HepG2 (cell line): ENCODE measurements at regions not wholly inside any gene's neighbourhood (a gene's known extent, or its start where the extent isn't known, plus 50 kb on each side); places are given as distances from the start of the nearest gene placed in this dataset.

Source experiments
- ATAC-seq: fragments of 200-7000 bp; cut with Tn5 transposase; 3 replicates; pipeline ENCODE4 v1.9.1; 2020; ENCODE audit warnings: mild to moderate bottlenecking, moderate library complexity
- BruUV-seq: library from RNA; stranded (reverse); fragments of 400-500 nt; replicated peaks from 2 replicates; lab custom pipeline; 2021; lab: Mats Ljungman, UMichigan
- CTCF ChIA-PET: fragments of 300-600 bp; formaldehyde crosslinking; extraction: SDS; loops from one replicate; lab custom pipeline; 2021; ENCODE audit warnings: low total read pairs, inconsistent platforms, low intra/inter-chr PET ratio; lab: Yijun Ruan, JAX
- POLR2A ChIA-PET: fragments of 350-600 bp; sonication (Branson Sonifier 250); formaldehyde crosslinking; loops from one replicate; lab custom pipeline; 2020; ENCODE audit warnings: antibody characterized with exemption, inconsistent platforms; lab: Yijun Ruan, JAX
- DNase-seq: peaks from one replicate; pipeline ENCODE4 v3.0.0-alpha.2; 2015; ENCODE audit warnings: low spot score
- FAIRE-seq: peaks from 3 replicates; lab custom pipeline; 2011; peaks lifted over from hg19 to GRCh38; lab: Jason Lieb, UNC
- H2AFZ ChIP-seq: one replicate; pipeline ENCODE4 v1.6.1; 2011; ENCODE audit warnings: low read length, inconsistent platforms
- H3K27ac ChIP-seq: fragments of 300-600 bp; 3 replicates; pipeline ENCODE4 v1.8.0; 2011; ENCODE audit warnings: mixed run types, mild to moderate bottlenecking, mixed read lengths, low read length, inconsistent platforms; ENCODE audit not compliant: insufficient read depth; ENCODE audit errors: extremely low read length
- H3K27me3 ChIP-seq, 2 experiments: fragments of 200-600 bp in 1 of 2; 2 replicates in 1 of 2; 3 replicates in 1 of 2; pipeline versions ENCODE4 v1.6.0 to v1.8.0; 2011; ENCODE audit warnings: low read length in 2 of 2, mild to moderate bottlenecking in 2 of 2, moderate library complexity in 2 of 2, inconsistent platforms in 1 of 2; ENCODE audit not compliant: insufficient read depth in 2 of 2, control insufficient read depth in 1 of 2
- H3K36me3 ChIP-seq, 2 experiments: fragments of 200-600 bp in 1 of 2; replicated peaks in 1 of 2; 2 replicates in 1 of 2; 3 replicates in 1 of 2; pipeline versions ENCODE4 v1.5.1 to v1.8.0; 2011; ENCODE audit warnings: low read length in 2 of 2, inconsistent platforms in 1 of 2; ENCODE audit not compliant: insufficient read depth in 2 of 2, control insufficient read depth in 1 of 2
- H3K4me1 ChIP-seq: 2 replicates; pipeline ENCODE4 v1.5.1; 2012; ENCODE audit warnings: low read length, inconsistent platforms; ENCODE audit not compliant: insufficient read depth
- H3K4me2 ChIP-seq: 2 replicates; pipeline ENCODE4 v1.6.0; 2011; ENCODE audit warnings: low read depth, low read length, inconsistent platforms
- H3K4me3 ChIP-seq, 3 experiments: fragments of 200-600 bp in 1 of 3; sonication (generic), shearing (Covaris generic) in 1 of 3; replicated peaks in 1 of 3; 2 replicates each; pipeline ENCODE4 v1.5.1; 2011 to 2016; ENCODE audit warnings: low read length in 3 of 3, inconsistent platforms in 2 of 3, low read depth in 2 of 3, mild to moderate bottlenecking in 2 of 3, control low read depth in 1 of 3, mixed read lengths in 1 of 3; ENCODE audit not compliant: insufficient read depth in 1 of 3
- H3K79me2 ChIP-seq: one replicate; pipeline ENCODE4 v1.6.1; 2011; ENCODE audit warnings: low read length, inconsistent platforms; ENCODE audit not compliant: insufficient read depth
- H3K9ac ChIP-seq: 2 replicates; pipeline ENCODE4 v1.6.0; 2011; ENCODE audit warnings: mild to moderate bottlenecking, low read depth, low read length, inconsistent platforms; ENCODE audit not compliant: insufficient read depth
- H3K9me3 ChIP-seq: 2 replicates; pipeline ENCODE4 v1.5.1; 2012; ENCODE audit warnings: mild to moderate bottlenecking, low read length
- H4K20me1 ChIP-seq: 2 replicates; pipeline ENCODE4 v1.6.0; 2011; ENCODE audit warnings: inconsistent platforms, mild to moderate bottlenecking, low read length, moderate library complexity; ENCODE audit not compliant: insufficient read depth
- ARHGAP35 ChIP-seq: sonication (generic); formaldehyde crosslinking; IDR thresholded peaks from 2 replicates; pipeline ENCODE4 v1.9.0; 2022; ENCODE audit warnings: mild to moderate bottlenecking, inconsistent platforms, moderate library complexity, missing genetic modification reagents, borderline replicate concordance
- HMG20B ChIP-seq: conservative IDR thresholded peaks from 2 replicates; pipeline ENCODE4 v1.6.1; 2016; ENCODE audit warnings: missing genetic modification reagents, missing compliant biosample characterization
- KDM3A ChIP-seq: IDR thresholded peaks from 2 replicates; pipeline ENCODE4 v1.6.1; 2018; ENCODE audit warnings: low read depth, missing compliant biosample characterization
- KLF15 ChIP-seq: sonication (generic); formaldehyde crosslinking; IDR thresholded peaks from 2 replicates; pipeline ENCODE4 v1.8.1; 2023; ENCODE audit warnings: borderline replicate concordance, mild to moderate bottlenecking, inconsistent platforms, missing genetic modification reagents, mixed read lengths
- NCOA1 ChIP-seq: sonication (generic); formaldehyde crosslinking; IDR thresholded peaks from 2 replicates; pipeline ENCODE4 v1.9.0; 2021; ENCODE audit warnings: missing genetic modification reagents
- NFYB ChIP-seq: sonication (generic); formaldehyde crosslinking; IDR thresholded peaks from 2 replicates; pipeline ENCODE4 v1.4.0; 2020; ENCODE audit warnings: missing genetic modification reagents
- RAD21 ChIP-seq: fragments of 450-650 bp; formaldehyde crosslinking; IDR thresholded peaks from 2 replicates; pipeline ENCODE4 v1.5.0; 2020; ENCODE audit warnings: mild to moderate bottlenecking
- RFX3 ChIP-seq: IDR thresholded peaks from 2 replicates; pipeline ENCODE4 v1.6.1; 2016; ENCODE audit warnings: missing biosample characterization, missing genetic modification reagents
- SIN3B ChIP-seq: fragments of 150-350 bp; IDR thresholded peaks from 2 replicates; pipeline ENCODE4 v1.6.1; 2014; ENCODE audit warnings: low read length
- SRF ChIP-seq: IDR thresholded peaks from 2 replicates; pipeline ENCODE4 v1.6.1; 2011; ENCODE audit warnings: mild to moderate bottlenecking, low read depth, low read length, moderate library complexity
- ZFAT ChIP-seq: sonication (generic); formaldehyde crosslinking; conservative IDR thresholded peaks from 2 replicates; pipeline ENCODE4 v1.8.1; 2023; ENCODE audit warnings: missing genetic modification reagents, inconsistent platforms
- ZNF235 ChIP-seq: sonication (generic); formaldehyde crosslinking; IDR thresholded peaks from 2 replicates; pipeline ENCODE4 v1.8.1; 2023; ENCODE audit warnings: mild to moderate bottlenecking, missing genetic modification reagents, borderline replicate concordance
- ZNF260 ChIP-seq: sonication (generic); formaldehyde crosslinking; IDR thresholded peaks from 2 replicates; pipeline ENCODE4 v1.4.0; 2020; ENCODE audit warnings: missing genetic modification reagents, low read depth, mild to moderate bottlenecking, borderline replicate concordance
- ZNF354B ChIP-seq: sonication (generic); formaldehyde crosslinking; IDR thresholded peaks from 2 replicates; pipeline ENCODE4 v1.8.0; 2022; ENCODE audit warnings: mild to moderate bottlenecking, missing genetic modification reagents
- ZNF484 ChIP-seq: sonication (generic); formaldehyde crosslinking; IDR thresholded peaks from 2 replicates; pipeline ENCODE4 v1.5.1; 2020; ENCODE audit warnings: mild to moderate bottlenecking, low read depth, missing genetic modification reagents, borderline replicate concordance
- ZNF549 ChIP-seq: sonication (generic); formaldehyde crosslinking; IDR thresholded peaks from 2 replicates; pipeline ENCODE4 v1.5.0; 2020; ENCODE audit warnings: missing genetic modification reagents
- WGBS: methylation state at CpG from one replicate; pipeline ENCODE4 v1.1.6; 2017; ENCODE audit warnings: low lambda C conversion rate; 5-methylcytosine and 5-hydroxymethylcytosine counted together
- in situ Hi-C: cut with HindIII; loops from 2 replicates; pipeline ENCODE4 v1.10.0; 2017; ENCODE audit warnings: low pct_unique_long_range_greater_than_20kb; ENCODE audit not compliant: extremely low pct_ligation_motif_present
- intact Hi-C: fragments of 100-400 bp; cut with micrococcal nuclease; formaldehyde crosslinking; loops from one replicate; pipeline ENCODE4 v1.10.0; 2022; ENCODE audit not compliant: unreplicated experiment

DNA sequence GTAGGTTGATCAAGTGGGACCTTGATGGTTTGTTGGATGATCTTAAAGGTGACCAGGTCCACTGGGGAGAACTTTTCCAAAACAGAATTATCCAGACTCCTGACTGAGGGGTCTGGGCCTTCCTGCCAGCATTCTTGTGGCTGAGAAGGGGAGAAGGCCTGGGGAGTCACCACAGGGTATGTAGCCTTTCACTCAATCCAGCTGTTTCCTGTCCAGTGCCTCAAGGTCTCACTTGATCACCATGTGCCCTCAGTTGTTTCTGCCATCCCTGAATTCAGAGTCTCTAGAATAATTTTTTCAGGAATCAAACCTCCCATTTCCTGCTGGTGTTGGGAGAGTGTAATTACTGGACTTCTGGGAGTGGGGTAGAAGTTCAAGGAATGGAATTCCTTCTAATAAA, 54.4 kb upstream of the TANC1 start:
- H3K36me3 ChIP-seq = no peaks in the 10 kb centered on the region
- H4K20me1 ChIP-seq = no peaks in the 10 kb centered on the region
- no peak for DNase-seq
- ChIA-PET POLR2A (no interaction called here), CTCF (no interaction called here)
- H3K27ac ChIP-seq = no peak overlapping the region
- no peak for ATAC-seq
- no peaks in the 10 kb centered on the region; a peak in 1 of 5 replicates for H3K27me3 ChIP-seq
- H3K9me3 ChIP-seq = no peaks in the 10 kb centered on the region
- no TSS peak for BruUV-seq
- H3K9ac ChIP-seq = no peak overlapping the region
- no peak for TF ChIP-seq ZNF549 (CRISPR knock-in tag)
- TF ChIP-seq KLF15 = no peak
- no peak for TF ChIP-seq NCOA1
- no peak for TF ChIP-seq NFYB (CRISPR knock-in tag)
- TF ChIP-seq KDM3A = no peak
- no peak for TF ChIP-seq ARHGAP35 (CRISPR knock-in tag)
- no peaks in the 10 kb centered on the region for H3K79me2 ChIP-seq
- no peak overlapping the region for H3K4me3 ChIP-seq
- no peak overlapping the region for H2AFZ ChIP-seq
- no peaks in the 10 kb centered on the region for H3K4me1 ChIP-seq
- intact Hi-C loops (no loop called here), in situ Hi-C loops (no loop called here)
- H3K4me2 ChIP-seq = no peak overlapping the region
- no peak for FAIRE-seq

DNA sequence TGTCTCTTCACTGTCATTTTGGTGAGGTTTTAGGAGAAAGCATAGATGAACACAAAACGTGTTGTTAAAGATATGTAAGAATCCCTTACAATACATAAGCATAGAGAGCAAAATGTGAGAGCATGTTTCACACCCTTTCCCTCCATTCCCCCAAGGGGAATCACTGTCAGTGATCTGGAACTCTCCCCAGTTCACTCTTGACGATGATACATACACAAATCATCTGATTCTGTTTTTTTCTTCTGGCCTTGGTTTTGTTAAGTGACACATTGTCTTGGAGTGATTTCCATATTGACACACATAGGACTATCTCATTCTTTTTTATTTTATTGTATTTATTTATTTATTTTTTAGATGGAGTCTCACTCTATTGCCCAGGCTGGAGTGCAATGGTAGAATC, 53.7 kb upstream of the TANC1 start:
- FAIRE-seq = no peak
- intact Hi-C loops = no loop called here
- in situ Hi-C loops = no loop called here
- H3K36me3 ChIP-seq = no peaks in the 10 kb centered on the region
- no peak overlapping the region for H3K4me2 ChIP-seq
- no peak for TF ChIP-seq ZNF484 (CRISPR knock-in tag)
- no peak for TF ChIP-seq ZNF235
- no peak for TF ChIP-seq RFX3 (CRISPR knock-in tag)
- TF ChIP-seq RAD21 = no peak
- TF ChIP-seq SRF = no peak
- no peak for TF ChIP-seq SIN3B
- no peak for TF ChIP-seq HMG20B (CRISPR knock-in tag)
- no peak for TF ChIP-seq ZNF354B (CRISPR knock-in tag)
- no peak for TF ChIP-seq ZFAT (CRISPR knock-in tag)
- no peak for TF ChIP-seq ZNF260 (CRISPR knock-in tag)
- POLR2A ChIA-PET = no interaction called here
- WGBS = 4% methylated on average over 2 of the region's 2 CpGs
- no peaks in the 10 kb centered on the region for H3K9me3 ChIP-seq
- no peak overlapping the region for H3K4me3 ChIP-seq
- no peak overlapping the region for H3K9ac ChIP-seq
- H2AFZ ChIP-seq = no peak overlapping the region
- CTCF ChIA-PET = no interaction called here
- no peak overlapping the region for H3K27ac ChIP-seq
- no TSS peak for BruUV-seq
- no peaks in the 10 kb centered on the region; a peak in 1 of 5 replicates for H3K27me3 ChIP-seq
- no peak for ATAC-seq
- H3K79me2 ChIP-seq = no peaks in the 10 kb centered on the region
- no peak for DNase-seq
- H4K20me1 ChIP-seq = no peaks in the 10 kb centered on the region
- no peaks in the 10 kb centered on the region for H3K4me1 ChIP-seq
